HepG2 (cell line): ENCODE measurements at regions not wholly inside any gene's neighbourhood (a gene's known extent, or its start where the extent isn't known, plus 50 kb on each side); places are given as distances from the start of the nearest gene placed in this dataset.

ENCODE experiments used
- BHLHE40 ChIP-seq: IDR thresholded peaks from 2 replicates; pipeline ENCODE4 v1.6.1; 2011; ENCODE audit warnings: low read length, improper control_type of control experiment
- CBX2 ChIP-seq, 2 experiments: fragments of 200-600 bp in 1 of 2; sonication (generic); formaldehyde crosslinking in 1 of 2; IDR thresholded peaks; 2 replicates each; pipeline versions ENCODE4 v1.7.0 to v1.8.1; 2018 to 2022; ENCODE audit warnings: low read depth in 2 of 2, low read length in 1 of 2, mild to moderate bottlenecking in 1 of 2, missing genetic modification reagents in 1 of 2
- CTCF ChIP-seq: sonication (generic); formaldehyde crosslinking; IDR thresholded peaks from 2 replicates; pipeline ENCODE4 v1.5.0; 2020; ENCODE audit warnings: mild to moderate bottlenecking, missing genetic modification reagents, moderate library complexity
- GABPA ChIP-seq, 2 experiments: IDR thresholded peaks; 2 replicates each; pipeline ENCODE4 v1.6.1; 2011 to 2016; ENCODE audit warnings: low read depth in 2 of 2, low read length in 1 of 2, missing biosample characterization in 1 of 2, missing genetic modification characterization in 1 of 2
- KDM2A ChIP-seq: sonication (generic); formaldehyde crosslinking; IDR thresholded peaks from 2 replicates; pipeline ENCODE4 v1.4.0; 2020; ENCODE audit warnings: low read depth, missing genetic modification reagents, borderline replicate concordance
- KDM5A ChIP-seq: fragments of 200-600 bp; sonication (generic); IDR thresholded peaks from 2 replicates; pipeline ENCODE4 v1.7.0; 2018; ENCODE audit warnings: antibody characterized with exemption, mild to moderate bottlenecking, low read length, borderline replicate concordance
- KLF9 ChIP-seq: IDR thresholded peaks from 2 replicates; pipeline ENCODE4 v1.6.1; 2016; ENCODE audit warnings: low read depth
- MIXL1 ChIP-seq: IDR thresholded peaks from 2 replicates; pipeline ENCODE4 v1.6.1; 2016
- NONO ChIP-seq, 2 experiments: fragments of 450-650 bp in 1 of 2; sonication (generic) in 1 of 2; formaldehyde crosslinking in 1 of 2; IDR thresholded peaks in 1 of 2; conservative IDR thresholded peaks in 1 of 2; 2 replicates each; pipeline versions ENCODE4 v1.6.1 to v1.8.0; 2017 to 2022; ENCODE audit warnings: mild to moderate bottlenecking in 1 of 2, missing genetic modification reagents in 1 of 2, moderate library complexity in 1 of 2
- ZNF510 ChIP-seq: sonication (generic); formaldehyde crosslinking; IDR thresholded peaks from 2 replicates; pipeline ENCODE4 v1.4.0; 2020; ENCODE audit warnings: low read depth, mild to moderate bottlenecking, missing genetic modification reagents
- ZNF557 ChIP-seq: sonication (generic); formaldehyde crosslinking; IDR thresholded peaks from 2 replicates; pipeline ENCODE4 v1.4.0; 2020; ENCODE audit warnings: missing genetic modification reagents
- ZNF609 ChIP-seq: sonication (generic); formaldehyde crosslinking; IDR thresholded peaks from 2 replicates; pipeline ENCODE4 v1.4.0; 2020; ENCODE audit warnings: mild to moderate bottlenecking, missing genetic modification reagents, borderline replicate concordance

- TF ChIP-seq KDM2A (CRISPR knock-in tag) (no peak), NONO (IDR thresholded peaks at IDR 0.05) (no peak), NONO (CRISPR knock-in tag; conservative IDR thresholded peaks at IDR 0.05) (no peak), GABPA (IDR thresholded peaks at IDR 0.05; ENCODE audit: low read depth, low read length) (no peak), GABPA (CRISPR knock-in tag; IDR thresholded peaks at IDR 0.05; ENCODE audit: low read depth) (no peak), BHLHE40 (no peak), CBX2 (IDR thresholded peaks at IDR 0.05; ENCODE audit: low read depth, low read length) (no peak), CBX2 (CRISPR knock-in tag; IDR thresholded peaks at IDR 0.05; ENCODE audit: low read depth) (no peak), ZNF557 (CRISPR knock-in tag) (no peak), ZNF510 (CRISPR knock-in tag) (no peak), ZNF609 (no peak), KLF9 (CRISPR knock-in tag) (no peak), KDM5A (no peak), MIXL1 (no peak), CTCF (no peak)
These were observed 581.7 kb downstream of the DIPK2A start for GRCh38 chr3:144553301-144553700.
